GM12891 (cell line): ENCODE measurements at regions not wholly inside any gene's neighbourhood (a gene's known extent, or its start where the extent isn't known, plus 50 kb on each side); places are given as distances from the start of the nearest gene placed in this dataset.

Experiments
- PAX5 ChIP-seq: IDR thresholded peaks from 2 replicates; pipeline ENCODE4 v1.6.1; 2011; ENCODE audit warnings: low read length, moderate library complexity, mild to moderate bottlenecking; ENCODE audit not compliant: insufficient read depth, severe bottlenecking
- POLR2A ChIP-seq: IDR thresholded peaks from 2 replicates; pipeline ENCODE4 v1.6.1; 2011; ENCODE audit warnings: low read depth, low read length, control low read depth
- POLR2AphosphoS5 ChIP-seq: IDR thresholded peaks from 2 replicates; pipeline ENCODE4 v1.6.1; 2011; ENCODE audit warnings: low read depth, low read length, control low read depth
- TAF1 ChIP-seq: IDR thresholded peaks from 2 replicates; pipeline ENCODE4 v1.6.1; 2011; ENCODE audit warnings: low read depth, low read length, control low read depth

- TF ChIP-seq TAF1, result no peak
- no peak for TF ChIP-seq PAX5
- no peak for TF ChIP-seq POLR2AphosphoS5
- TF ChIP-seq POLR2A, result no peak
Measured at GRCh38 chr6:141486942-141487341, 645.8 kb upstream of the GJE1 start.
